GM21367 (cell line): ENCODE measurements at regions not wholly inside any gene's neighbourhood (a gene's known extent, or its start where the extent isn't known, plus 50 kb on each side); places are given as distances from the start of the nearest gene placed in this dataset.

Experiments
- ATAC-seq: cut with Tn5 transposase; IDR thresholded peaks from one replicate; pipeline ENCODE4 v1.9.1; 2021; ENCODE audit not compliant: unreplicated experiment

DNA sequence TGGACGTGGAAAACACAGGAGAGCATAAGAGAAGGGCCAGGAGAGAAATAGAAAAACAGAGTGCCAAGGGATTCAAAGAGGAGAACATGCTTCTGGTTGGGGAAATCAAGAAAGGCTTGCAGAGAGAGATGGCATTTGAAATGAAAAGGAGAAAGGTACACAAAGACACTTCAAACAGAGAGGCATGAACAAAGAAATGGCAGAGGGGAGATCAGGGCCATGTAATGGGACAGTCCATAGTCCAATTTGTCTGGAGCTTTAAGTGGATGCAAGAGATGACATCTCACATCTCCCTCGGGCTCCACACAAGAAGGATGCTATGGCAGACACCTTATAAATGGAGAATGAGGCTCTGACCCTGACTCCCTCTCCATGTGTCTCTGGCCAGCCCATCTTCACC lies 331.1 kb downstream of the MLLT3 start:
- no peak for ATAC-seq

DNA sequence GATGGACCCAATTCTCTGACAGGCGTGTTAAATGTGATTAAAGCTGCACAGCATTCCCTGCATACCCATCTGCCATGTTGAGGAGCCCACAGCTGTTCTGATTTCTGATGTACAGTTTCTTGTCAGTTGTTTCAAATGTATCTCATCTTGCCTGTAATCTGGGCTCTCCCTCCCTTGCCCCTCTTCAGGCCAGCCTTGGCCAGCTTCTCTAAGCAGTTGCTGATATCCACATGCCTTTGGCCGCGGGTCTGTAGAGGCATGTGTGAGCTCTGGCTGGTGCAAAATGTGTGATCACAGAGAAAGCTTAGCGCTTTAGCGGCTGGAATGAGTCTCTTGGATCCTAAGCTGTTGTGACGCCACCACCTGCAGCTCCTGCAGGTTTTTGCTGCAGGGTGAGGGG lies 332.0 kb downstream of the MLLT3 start:
- no peak for ATAC-seq

DNA sequence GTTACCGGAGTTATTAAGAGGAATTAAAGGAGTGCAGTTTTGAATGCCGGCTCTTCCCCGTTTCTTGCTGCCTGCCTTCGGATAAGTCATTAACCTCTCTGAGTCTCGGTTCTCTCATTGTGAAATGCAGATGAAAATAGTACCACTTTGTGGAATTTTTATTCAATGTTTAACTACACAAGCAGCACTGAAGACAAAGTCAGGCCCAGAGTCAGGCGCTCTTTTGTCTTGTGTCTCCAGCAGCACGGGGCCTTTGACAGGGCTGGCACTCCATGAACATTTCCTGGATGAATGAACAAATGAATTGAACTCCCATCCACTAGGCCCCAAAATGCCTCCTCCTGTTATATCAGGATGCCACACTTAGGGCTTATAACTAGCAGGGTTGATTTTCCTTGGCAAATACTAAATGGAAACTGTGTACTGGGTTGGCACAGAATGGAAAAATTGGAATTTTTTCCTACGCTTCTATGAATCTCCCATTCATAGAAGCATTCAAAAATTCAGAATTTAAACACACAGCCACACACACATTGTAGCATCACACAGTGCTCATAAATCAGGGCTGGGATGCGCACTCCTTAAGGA lies 332.8 kb downstream of the MLLT3 start:
- no peak for ATAC-seq

DNA sequence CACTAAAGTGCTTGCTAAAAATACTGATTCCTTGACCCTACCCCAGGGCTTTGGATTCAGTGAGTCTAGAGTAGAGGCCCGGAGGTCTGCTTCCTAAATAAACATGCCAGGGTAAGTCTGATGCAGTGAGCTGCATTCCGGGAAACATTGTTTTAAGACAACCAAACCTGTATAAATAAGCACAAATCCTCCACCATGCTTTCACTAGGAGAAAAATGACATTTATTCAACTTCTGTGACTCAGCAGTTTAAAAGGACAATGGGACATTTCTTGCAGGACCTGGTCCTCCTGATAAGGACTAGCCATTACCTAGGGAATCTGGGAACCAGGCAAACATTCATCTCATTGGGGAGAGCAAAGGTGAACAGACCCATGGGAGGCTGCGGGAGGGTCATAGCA lies 335.3 kb downstream of the MLLT3 start:
- no peak for ATAC-seq

DNA sequence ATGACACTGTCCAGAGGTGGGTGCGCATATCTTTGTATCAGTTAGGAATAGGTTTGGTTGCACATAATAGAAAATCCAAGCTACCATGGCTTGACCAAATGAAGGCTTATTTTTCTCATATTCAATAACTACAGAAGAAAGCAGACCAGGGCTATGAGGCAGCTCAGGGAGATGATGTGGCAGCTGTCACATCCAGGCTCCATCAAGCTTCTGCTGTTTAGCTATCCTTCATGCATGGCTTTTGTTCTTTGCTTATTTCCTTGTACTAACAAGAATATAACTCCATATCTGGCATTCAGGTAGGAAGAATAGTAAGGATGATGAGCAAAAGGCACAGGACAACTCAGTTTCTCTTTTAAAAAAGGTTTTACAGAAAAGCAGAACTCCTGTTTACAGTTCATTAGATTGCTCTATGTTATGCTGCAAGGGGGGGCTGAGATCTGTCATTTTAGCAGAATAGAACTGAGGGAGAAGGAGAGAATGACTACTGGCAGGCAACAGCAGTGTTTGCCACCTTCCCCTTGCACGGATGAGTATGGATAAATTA lies 336.1 kb downstream of the MLLT3 start:
- ATAC-seq = no peak

DNA sequence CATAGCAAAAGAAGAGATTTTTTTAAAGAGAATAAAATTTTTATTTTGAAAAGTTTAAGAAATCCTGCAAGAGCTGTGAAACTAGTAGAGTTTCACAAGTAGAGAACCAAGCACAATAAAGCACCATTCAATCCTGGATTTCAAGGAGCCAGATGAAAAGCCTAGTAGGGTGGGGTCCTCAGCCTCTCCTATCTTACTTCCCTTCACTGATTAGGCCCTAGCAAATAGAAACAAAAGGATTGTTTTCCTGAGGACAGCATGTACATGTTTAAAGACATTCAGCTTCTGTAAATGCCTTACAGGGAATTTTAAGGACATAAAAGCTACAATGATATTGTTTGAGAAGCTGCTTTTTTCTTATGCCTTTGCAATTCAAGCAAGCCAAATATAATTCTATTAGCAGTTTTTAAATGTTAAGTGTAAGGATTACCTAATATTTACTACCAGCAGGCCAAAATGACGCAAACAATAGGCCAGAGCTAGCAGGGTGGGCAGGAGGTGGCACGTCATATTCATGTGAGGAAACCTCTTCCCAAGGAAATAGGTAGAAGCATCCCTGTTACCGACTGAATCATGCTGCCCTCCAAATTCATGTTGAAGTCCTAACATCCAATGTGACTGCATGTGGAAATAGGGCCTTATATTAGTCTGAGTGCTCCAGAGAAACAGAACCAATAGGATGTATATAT lies 337.6 kb downstream of the MLLT3 start:
- ATAC-seq = no peak

DNA sequence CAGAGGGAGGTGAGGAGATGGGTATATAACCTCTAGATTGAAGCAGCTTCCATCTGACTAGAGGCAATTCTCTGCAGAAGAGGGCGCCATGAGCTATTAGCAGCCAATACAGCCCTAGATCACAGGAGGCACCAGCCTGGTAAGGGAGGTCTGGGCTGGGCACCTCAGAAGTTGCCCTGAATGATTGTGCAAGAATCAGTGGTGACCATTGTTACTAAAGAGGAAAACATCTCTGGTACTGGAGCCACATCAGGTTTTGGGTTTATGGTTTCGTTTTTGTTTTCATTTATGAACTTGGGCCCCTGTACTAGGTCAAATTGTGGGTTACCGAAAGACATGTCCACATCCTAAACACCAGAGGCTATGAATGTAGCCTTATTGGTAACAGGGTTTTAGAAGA lies 342.0 kb downstream of the MLLT3 start:
- no peak for ATAC-seq

DNA sequence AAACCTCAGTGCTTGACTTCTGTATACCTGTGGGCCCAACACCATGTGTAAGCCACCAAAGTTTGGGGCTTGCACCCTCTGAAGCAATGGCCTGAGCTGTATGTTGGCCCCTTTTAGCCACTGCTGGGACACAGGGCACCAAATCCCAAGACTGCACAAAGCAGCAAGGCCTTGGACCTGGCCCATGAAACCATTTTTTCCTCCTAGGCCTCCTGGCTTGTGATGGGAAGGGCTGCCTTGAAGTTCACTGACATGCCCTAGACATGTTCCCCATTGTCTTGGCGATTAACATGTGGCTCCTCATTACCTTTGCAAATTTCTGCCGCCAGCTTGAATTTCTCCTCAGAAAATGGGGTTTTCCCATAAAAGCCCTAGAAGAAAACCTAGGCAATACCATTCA lies 345.5 kb downstream of the MLLT3 start:
- ATAC-seq = no peak

DNA sequence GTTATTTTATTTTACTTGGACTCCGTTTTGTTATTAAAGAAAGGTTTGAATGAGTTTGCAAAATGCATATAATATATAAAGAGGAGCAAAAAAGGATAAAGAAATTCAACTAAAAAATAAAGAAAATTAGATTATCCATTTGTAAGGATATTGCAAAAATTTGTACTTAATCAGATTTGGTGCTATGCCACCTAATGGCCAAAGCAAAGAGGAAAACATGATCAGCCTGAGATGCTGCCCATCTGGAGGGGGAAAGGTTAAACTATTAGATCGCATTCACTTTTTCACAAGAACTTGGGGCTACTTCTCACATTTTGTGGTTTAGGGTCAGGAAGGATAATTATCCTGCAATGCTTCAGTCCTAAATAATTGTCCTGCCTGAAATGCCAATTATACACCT lies 350.6 kb downstream of the MLLT3 start:
- no peak for ATAC-seq

DNA sequence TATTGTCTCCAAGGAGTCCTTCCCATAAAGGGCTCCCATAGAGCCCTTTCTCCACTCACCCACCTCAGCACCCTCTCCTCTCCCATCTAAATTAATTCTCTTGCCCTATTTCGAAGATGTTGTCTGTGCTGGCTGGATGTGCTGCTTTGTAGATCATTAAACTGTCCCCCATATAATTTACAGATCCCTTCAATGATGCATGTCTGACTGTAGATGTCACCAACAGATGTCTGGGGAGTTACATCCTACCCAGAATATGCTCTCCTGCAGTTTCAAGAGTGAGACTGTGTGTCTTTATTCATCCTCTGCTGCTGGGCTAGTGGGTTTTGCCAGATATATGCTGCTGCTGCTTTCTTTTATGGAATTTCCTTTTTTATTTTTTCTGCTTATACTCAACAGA lies 351.2 kb downstream of the MLLT3 start:
- no peak for ATAC-seq

DNA sequence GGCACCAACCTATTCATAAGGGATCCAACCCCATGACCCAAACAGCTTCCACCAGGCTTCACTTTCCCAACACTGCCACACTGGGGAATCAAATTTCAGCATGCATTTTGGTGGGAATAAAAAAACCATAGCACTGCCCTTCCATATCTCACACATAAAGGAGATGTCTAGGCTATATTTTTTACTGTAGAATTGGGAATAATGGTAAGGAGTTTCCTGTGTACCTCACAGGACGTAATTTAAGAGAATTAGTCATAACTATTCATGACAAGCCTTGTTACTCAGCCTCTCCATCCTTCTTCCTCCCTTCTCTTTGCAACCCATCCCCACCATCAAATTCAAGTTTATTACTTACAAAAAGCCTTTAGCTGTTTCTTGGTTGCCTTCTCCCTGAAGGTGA lies 352.1 kb downstream of the MLLT3 start:
- no peak for ATAC-seq

DNA sequence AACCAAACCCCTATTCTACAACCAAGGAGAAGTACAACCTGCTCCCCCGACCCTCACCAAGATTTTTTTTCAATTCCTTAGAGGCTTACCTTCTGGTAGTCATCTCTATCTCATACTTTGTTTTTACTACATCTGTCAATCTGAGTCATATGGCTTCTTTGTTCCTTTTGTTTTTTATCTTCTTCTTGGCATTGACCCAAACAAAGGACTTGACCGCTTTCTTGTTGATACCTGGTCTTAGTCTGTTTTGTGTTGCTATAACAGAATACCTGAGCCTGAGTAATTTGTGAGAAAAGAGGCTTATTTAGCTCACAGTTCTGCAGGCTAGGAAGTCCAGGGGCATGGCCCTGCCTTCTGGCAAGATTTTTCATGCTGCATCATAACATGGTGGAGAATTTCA lies 352.7 kb downstream of the MLLT3 start:
- no peak for ATAC-seq

DNA sequence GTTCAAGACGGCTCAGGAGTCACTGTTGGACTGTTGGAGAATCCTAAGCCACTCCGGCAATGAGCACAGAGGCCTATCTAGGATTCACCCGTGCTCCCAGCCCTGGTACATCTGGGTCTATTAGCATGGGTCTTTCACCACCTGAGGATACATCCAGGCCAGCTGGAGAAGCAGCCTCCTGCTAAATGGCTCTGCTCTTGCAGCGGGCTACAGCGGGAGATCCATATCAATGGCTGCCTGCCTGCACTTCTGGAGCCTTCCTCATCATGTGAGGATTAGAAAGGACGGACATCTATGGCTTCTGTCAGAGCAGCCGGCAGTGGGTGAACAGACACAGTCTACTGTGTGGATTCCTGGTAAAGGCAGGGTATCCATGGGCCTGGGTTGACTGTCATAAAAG lies 357.4 kb downstream of the MLLT3 start:
- no peak for ATAC-seq

DNA sequence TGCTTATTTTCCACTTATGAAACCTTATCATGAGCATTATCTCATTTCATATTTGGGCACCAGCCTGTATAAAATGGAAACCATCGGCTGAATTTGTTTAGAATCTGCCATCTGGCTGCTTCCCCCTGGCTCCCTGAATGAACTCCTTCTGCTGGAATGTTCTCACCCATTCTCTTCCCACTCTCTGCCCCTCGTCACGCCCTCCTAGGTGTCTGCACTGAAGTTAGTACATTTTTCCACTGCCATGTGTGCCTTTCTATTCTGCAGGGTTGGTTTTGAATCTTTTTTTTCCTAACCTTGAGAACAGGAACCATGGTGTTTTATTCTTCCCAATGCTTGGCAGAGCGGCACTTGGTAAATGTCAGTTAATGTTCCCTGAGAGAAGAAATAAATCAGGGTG lies 359.7 kb downstream of the MLLT3 start:
- ATAC-seq = no peak

DNA sequence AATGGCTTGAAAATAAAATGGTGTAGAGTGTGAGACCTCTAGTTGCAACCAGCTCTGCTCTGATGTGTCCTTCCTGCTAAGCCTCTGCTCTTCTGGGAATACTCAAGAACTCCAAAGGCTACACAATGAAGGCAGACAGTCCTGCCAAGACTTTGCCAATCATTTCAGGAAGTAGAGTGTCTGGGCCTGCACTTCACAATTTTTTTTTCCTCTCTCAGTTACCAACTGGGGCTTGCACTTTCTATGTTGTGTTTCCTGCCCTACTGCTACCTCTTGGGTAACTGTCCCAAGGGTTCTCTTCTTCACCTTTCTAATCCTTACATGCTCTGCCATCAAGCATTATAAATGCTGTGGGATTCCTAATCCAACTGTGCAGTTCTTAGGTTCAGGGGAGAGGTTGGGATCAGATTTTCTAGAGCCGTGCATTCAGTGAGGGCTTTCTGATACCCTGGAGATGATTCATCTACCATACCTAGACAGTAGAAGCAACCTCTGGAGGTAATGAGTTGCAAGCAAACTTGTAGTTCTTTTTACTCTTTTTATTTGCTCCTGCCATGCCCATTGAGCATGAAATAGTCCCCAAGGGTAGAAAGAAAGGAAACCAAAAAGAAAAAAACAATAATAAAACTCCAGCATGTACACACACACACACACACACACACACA lies 365.9 kb downstream of the MLLT3 start:
- ATAC-seq = no peak

DNA sequence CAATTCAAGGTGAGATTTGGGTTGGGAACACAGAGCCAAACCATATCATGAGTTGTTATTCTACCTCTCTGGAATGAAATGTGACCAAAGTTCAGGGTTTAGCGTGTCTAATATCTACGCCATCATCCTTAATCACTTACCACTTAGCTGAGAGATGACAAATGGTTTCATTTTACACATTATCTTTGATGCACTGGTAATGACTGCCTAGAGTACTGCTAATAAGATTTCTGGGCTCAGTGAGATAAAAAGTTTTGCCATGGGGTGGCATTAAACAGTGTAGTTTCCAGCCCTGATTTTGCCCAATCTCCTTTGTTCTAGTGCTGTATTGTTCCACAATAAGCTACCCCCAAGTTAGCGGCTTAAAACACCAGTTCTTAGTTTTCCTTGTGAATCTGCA lies 367.2 kb downstream of the MLLT3 start:
- ATAC-seq = no peak

DNA sequence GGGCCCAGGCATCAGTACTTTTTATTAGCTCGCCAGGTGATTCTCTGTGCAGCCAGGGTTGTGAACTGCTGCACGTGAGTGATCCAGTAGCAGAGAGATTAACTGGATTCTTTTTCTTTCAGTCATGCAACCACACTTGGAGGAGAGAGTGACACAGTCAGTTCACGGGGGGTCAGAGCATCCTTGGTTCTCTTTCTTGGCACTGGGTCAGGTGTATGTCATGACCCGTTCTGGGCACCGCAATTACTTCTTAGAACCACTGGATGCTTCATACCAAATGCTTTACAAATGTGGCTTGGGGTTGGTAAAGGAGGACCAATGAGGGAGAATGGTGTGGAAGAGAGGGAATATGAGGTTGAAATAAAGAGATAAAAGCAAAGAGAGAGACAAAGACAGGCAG lies 368.7 kb downstream of the MLLT3 start:
- ATAC-seq = no peak

DNA sequence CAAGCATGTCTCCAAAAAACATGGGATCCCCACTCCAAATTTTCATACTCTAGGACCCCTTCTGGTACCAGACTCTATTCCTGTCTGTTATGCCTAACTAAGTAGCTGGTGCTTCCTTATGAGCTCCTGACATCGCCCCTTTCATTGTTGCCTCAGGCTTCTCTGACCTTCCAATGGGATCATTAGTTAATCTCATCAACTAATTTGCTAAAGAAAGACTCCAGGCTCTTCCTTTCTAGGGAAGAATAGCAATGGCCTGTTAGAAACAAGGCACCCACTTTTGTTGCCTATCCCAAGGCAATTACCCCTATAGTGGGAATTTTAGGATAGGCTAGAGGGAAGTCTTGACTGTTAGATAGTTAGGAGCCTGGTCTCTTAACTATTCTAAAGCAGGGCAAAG lies 369.5 kb downstream of the MLLT3 start:
- ATAC-seq = no peak

DNA sequence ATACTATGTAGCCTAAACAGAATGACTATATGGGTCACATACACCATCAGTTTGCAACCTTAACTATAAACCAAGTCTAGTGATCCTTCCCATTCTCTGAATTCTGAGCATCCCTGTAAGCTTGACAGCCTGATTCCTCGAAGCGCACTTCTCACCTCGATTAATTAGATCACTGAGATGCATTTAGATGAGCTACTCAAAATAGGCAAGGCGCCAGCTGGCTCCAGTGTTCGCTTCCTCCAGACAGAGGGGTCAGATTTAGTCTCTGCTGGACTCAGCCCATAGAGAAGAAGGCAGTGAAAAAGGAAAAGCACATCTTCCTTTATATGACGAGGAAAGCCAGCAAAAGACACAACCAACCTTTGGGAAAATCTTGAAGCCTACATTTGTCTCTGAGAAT lies 371.5 kb downstream of the MLLT3 start:
- no peak for ATAC-seq

DNA sequence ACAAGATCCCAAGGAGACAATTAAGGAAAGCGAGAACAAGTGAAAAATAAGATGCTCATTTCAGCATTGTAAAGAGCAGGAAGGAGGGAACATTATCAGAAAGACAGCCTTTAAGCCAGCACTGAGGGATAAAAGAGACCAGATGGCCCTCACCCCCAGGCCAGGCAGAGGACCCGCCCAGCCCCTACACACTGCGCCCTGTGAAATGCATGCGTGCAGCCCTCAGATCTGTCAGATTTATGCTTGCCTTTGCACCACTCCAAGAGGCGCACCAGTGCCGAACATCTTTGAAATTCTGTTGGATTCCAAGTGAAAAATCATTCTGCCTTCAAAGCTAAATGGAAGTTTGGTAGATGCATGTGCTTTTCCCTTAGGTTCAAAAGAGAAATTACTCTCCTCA lies 378.0 kb downstream of the MLLT3 start:
- ATAC-seq = no peak

DNA sequence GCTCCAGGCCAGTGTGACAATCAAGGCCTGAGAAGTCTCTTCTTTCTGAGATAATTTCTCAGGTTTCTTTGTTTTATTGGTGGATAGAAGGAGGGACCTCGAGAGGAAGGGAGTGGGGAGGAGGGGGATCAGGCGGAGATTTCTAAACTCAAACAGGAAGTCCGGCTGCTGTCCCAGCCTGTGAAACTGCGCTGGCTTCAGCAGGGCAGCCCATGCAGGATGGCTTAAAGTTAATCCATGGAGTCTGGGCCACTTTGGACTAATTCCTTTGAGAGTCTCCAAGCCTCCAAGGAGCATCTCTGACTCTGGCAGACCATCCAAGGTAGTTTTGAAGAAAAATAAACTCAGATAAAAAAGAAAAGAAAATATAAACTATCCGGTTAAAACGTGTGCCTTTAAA lies 378.5 kb downstream of the MLLT3 start:
- no peak for ATAC-seq

DNA sequence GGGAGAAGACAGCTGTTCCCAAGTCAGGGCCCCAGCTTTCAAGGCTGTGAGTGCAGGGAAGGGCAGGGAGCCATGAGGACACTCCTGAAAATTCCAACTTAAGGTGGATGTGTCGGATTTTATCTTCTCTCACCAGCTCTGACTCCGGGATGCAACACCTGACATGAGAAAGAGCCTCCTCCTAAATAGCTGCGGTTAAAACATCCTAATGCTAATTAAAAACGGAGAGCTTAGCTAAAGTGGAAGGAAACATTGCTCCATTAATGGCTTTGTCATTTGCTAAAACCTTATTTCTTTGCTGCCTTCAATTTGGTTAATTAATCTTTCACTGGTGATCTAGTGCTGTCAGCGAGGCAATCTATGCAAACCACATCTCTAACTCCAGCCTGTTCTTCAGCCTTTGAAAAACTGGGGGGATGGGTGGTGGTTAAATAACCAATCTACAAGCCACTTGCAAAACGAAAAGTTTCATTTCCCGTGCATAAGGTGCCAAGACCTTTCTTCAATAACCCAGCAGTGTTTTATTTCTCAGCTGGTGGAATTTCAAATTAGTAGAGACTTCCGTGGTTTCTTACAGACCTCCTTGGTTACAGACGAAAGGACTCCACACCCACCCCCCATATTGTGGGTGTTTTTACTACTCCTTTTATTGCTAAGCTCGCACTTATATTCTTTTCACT lies 379.6 kb downstream of the MLLT3 start:
- ATAC-seq = peak; percentile 95
